ENCODE measurements at regions not wholly inside any gene's neighbourhood (a gene's known extent, or its start where the extent isn't known, plus 50 kb on each side); places are given as distances from the start of the nearest gene placed in this dataset.
"Not testable (repeated sequence)": the region's sequence is repeated elsewhere in the genome, so short reads cannot be mapped to it uniquely, and the experiment has no call there.

DNA sequence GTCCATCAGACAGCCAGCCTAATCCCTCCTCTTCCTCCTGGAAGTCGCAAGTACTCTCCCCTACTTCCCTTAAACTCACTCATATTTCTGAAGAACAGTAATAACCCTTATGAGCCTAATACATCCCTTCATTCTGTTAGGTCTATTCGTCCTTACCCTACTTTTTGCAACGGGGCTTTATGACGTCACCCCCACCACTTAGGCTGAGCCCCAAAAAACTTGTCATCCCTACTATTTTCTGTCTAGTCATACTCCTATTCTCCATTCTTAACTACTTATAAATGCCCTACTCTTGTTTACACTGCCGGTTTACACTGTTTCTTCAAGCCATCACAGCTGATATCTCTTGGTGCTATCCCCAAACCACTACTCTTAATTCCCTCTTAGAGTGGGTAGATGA lies 674.7 kb upstream of the GJE1 start:
- H3K79me1 ChIP-seq (replicated peaks; ENCODE audit: low read length, poor library complexity, severe bottlenecking); H3K23ac ChIP-seq (ENCODE audit: low read length in 2 of 2); H3K27me3 ChIP-seq (ENCODE audit: control insufficient read depth in 1 of 2, insufficient read depth in 1 of 2, low read length in 2 of 2); H3K9ac ChIP-seq (ENCODE audit: low read length); H4K8ac ChIP-seq (ENCODE audit: low read length); H3K18ac ChIP-seq (ENCODE audit: low read depth in 1 of 2, low read length in 2 of 2); H2BK5ac ChIP-seq (ENCODE audit: low read depth, low read length, poor library complexity, severe bottlenecking); H3K4ac ChIP-seq (ENCODE audit: low read depth in 1 of 2, low read length in 2 of 2); H4K91ac ChIP-seq (ENCODE audit: low read length); H2BK15ac ChIP-seq (ENCODE audit: low read depth, poor library complexity, severe bottlenecking); H3K4me2 ChIP-seq (ENCODE audit: low read length, poor library complexity, severe bottlenecking); H3K14ac ChIP-seq (ENCODE audit: low read length in 2 of 2); H3K4me3 ChIP-seq (ENCODE audit: insufficient read depth in 1 of 2, low read depth in 1 of 2, low read length in 2 of 2); H2AFZ ChIP-seq (ENCODE audit: low read depth, low read length); H3K4me1 ChIP-seq (ENCODE audit: control insufficient read depth, insufficient read depth, low read depth, low read length); H3K36me3 ChIP-seq (ENCODE audit: control insufficient read depth in 1 of 2, insufficient read depth in 2 of 2, low read depth in 1 of 2, low read length in 2 of 2); H3K27ac ChIP-seq (ENCODE audit: low read length, poor library complexity, severe bottlenecking); H3K9me3 ChIP-seq (ENCODE audit: control insufficient read depth, low read length); H2BK120ac ChIP-seq (ENCODE audit: low read depth, low read length); H2BK12ac ChIP-seq (ENCODE audit: low read length in 2 of 2); DNase-seq; H2AK5ac ChIP-seq (ENCODE audit: low read length, severe bottlenecking): not testable (repeated sequence)
- WGBS = 98% methylated on average over 5 of the region's 5 CpGs

DNA sequence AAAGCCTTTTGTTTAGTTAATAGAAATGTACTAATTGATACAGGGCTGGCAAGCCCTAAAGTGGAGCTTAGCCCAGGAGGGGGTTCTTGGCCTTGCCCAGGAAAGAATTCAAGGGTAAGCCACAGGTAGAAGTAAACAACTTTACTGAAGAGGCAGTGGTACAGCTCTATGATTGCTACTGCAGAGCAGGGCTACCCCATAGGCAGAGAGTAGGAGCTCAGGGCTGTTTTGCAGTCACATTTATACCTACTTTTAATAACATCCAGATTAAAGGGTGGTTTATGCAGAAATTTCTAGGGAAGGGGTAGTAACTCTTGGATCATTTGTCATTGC lies 680.4 kb upstream of the GJE1 start:
- no peak overlapping the region for H3K4me3 ChIP-seq (ENCODE audit: insufficient read depth in 1 of 2, low read depth in 1 of 2, low read length in 2 of 2)
- H3K27me3 ChIP-seq (ENCODE audit: control insufficient read depth in 1 of 2, insufficient read depth in 1 of 2, low read length in 2 of 2) = no peaks in the 10 kb centered on the region
- no peak for DNase-seq
- peak overlapping the region in 1 of 2 experiments; percentile 75 for H3K4ac ChIP-seq (ENCODE audit: low read depth in 1 of 2, low read length in 2 of 2)
- H3K27ac ChIP-seq (ENCODE audit: low read length, poor library complexity, severe bottlenecking) = peak overlapping the region; percentile 72
- no peaks in the 10 kb centered on the region for H3K9me3 ChIP-seq (ENCODE audit: control insufficient read depth, low read length)
- H3K23ac ChIP-seq (ENCODE audit: low read length in 2 of 2) = no peak overlapping the region
- H2AK5ac ChIP-seq (ENCODE audit: low read length, severe bottlenecking) = peak overlapping the region; percentile 81
- peak overlapping the region; percentile 73 for H2BK5ac ChIP-seq (ENCODE audit: low read depth, low read length, poor library complexity, severe bottlenecking)
- no peak overlapping the region for H3K18ac ChIP-seq (ENCODE audit: low read depth in 1 of 2, low read length in 2 of 2)
- H3K36me3 ChIP-seq (ENCODE audit: control insufficient read depth in 1 of 2, insufficient read depth in 2 of 2, low read depth in 1 of 2, low read length in 2 of 2) = no peaks in the 10 kb centered on the region
- H2BK15ac ChIP-seq (ENCODE audit: low read depth, poor library complexity, severe bottlenecking) = no peak overlapping the region
- H2BK12ac ChIP-seq (ENCODE audit: low read length in 2 of 2) = no peak overlapping the region
- H4K8ac ChIP-seq (ENCODE audit: low read length) = no peak overlapping the region
- no peaks in the 10 kb centered on the region for H3K79me1 ChIP-seq (replicated peaks; ENCODE audit: low read length, poor library complexity, severe bottlenecking)
- no peak overlapping the region for H2BK120ac ChIP-seq (ENCODE audit: low read depth, low read length)
- H3K4me1 ChIP-seq (ENCODE audit: control insufficient read depth, insufficient read depth, low read depth, low read length) = peaks cover 2% of the 10 kb centered on the region
- no peak overlapping the region for H2AFZ ChIP-seq (ENCODE audit: low read depth, low read length)
- no peak overlapping the region for H3K4me2 ChIP-seq (ENCODE audit: low read length, poor library complexity, severe bottlenecking)
- no peak overlapping the region for H3K14ac ChIP-seq (ENCODE audit: low read length in 2 of 2)
- H3K9ac ChIP-seq (ENCODE audit: low read length) = peak overlapping the region; percentile 23
- no peak overlapping the region for H4K91ac ChIP-seq (ENCODE audit: low read length)

DNA sequence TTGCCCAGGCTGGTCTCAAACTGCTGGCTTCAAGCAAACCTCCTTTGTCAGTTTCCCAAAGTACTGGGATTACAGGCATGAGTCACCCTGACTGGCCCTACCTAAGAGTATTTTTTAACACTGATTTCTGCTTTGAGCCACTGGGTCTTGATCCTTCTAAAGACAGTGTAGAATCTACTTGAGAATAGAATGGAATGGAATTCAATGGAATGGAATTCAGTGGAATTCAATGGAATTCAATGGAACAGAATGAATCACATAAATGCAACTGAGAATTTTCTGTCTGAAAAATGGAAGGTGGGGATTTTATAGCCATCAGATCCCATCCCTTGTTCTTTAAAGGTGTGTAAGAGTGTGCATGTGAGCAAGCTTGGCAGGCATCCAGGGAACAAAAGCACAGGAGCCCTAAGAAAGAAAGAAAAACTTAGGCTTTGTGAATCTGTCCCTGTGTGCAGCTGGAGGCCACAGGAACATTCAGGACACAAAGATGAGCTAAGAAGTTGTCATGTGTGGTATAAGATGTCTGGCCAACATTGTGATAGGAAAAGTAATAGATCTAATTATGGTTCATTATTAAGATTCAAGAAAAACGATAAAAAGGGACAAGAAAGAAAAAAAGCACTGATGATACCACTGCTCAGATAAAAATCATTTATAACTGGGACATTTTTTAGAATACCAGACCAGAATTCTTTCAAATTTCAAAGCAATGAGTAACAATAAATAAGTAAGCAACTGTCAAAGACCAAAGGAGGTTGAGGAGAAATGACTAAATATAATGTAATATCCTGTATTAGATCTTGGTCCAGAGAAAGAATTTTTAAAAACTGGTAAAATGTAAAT lies 681.0 kb upstream of the GJE1 start:
- Histone ChIP-seq H3K18ac (ENCODE audit: low read depth in 1 of 2, low read length in 2 of 2) (no peak overlapping the region), H2BK5ac (ENCODE audit: low read depth, low read length, poor library complexity, severe bottlenecking) (peak overlapping the region; percentile 4), H3K4me1 (ENCODE audit: control insufficient read depth, insufficient read depth, low read depth, low read length) (peaks cover 2% of the 10 kb centered on the region), H3K4me3 (ENCODE audit: insufficient read depth in 1 of 2, low read depth in 1 of 2, low read length in 2 of 2) (no peak overlapping the region), H3K9ac (ENCODE audit: low read length) (peak overlapping the region; percentile 23), H3K27me3 (ENCODE audit: control insufficient read depth in 1 of 2, insufficient read depth in 1 of 2, low read length in 2 of 2) (no peaks in the 10 kb centered on the region), H2BK15ac (ENCODE audit: low read depth, poor library complexity, severe bottlenecking) (no peak overlapping the region), H3K79me1 (replicated peaks; ENCODE audit: low read length, poor library complexity, severe bottlenecking) (no peaks in the 10 kb centered on the region), H3K27ac (ENCODE audit: low read length, poor library complexity, severe bottlenecking) (peak overlapping the region; percentile 72), H2BK120ac (ENCODE audit: low read depth, low read length) (no peak overlapping the region), H3K4ac (ENCODE audit: low read depth in 1 of 2, low read length in 2 of 2) (no peak overlapping the region), H2BK12ac (ENCODE audit: low read length in 2 of 2) (no peak overlapping the region), H4K91ac (ENCODE audit: low read length) (no peak overlapping the region), H3K14ac (ENCODE audit: low read length in 2 of 2) (no peak overlapping the region), H3K23ac (ENCODE audit: low read length in 2 of 2) (no peak overlapping the region), H3K9me3 (ENCODE audit: control insufficient read depth, low read length) (no peaks in the 10 kb centered on the region), H2AK5ac (ENCODE audit: low read length, severe bottlenecking) (no peak overlapping the region), H4K8ac (ENCODE audit: low read length) (no peak overlapping the region), H2AFZ (ENCODE audit: low read depth, low read length) (no peak overlapping the region), H3K4me2 (ENCODE audit: low read length, poor library complexity, severe bottlenecking) (no peak overlapping the region), H3K36me3 (ENCODE audit: control insufficient read depth in 1 of 2, insufficient read depth in 2 of 2, low read depth in 1 of 2, low read length in 2 of 2) (no peaks in the 10 kb centered on the region)
- peak; percentile 51 for DNase-seq
- no CpG with 5 or more reads among the region's 1 CpG for WGBS

- H3K4ac ChIP-seq (ENCODE audit: low read depth in 1 of 2, low read length in 2 of 2) = no peak overlapping the region
- H3K18ac ChIP-seq (ENCODE audit: low read depth in 1 of 2, low read length in 2 of 2) = no peak overlapping the region
- peak overlapping the region; percentile 28 for H4K8ac ChIP-seq (ENCODE audit: low read length)
- H4K91ac ChIP-seq (ENCODE audit: low read length) = peak overlapping the region; percentile 39
- peak overlapping the region; percentile 23 for H3K9ac ChIP-seq (ENCODE audit: low read length)
- no peak overlapping the region for H2AFZ ChIP-seq (ENCODE audit: low read depth, low read length)
- no peak overlapping the region for H2BK120ac ChIP-seq (ENCODE audit: low read depth, low read length)
- DNase-seq = no peak
- no peak overlapping the region for H3K14ac ChIP-seq (ENCODE audit: low read length in 2 of 2)
- H2BK12ac ChIP-seq (ENCODE audit: low read length in 2 of 2) = no peak overlapping the region
- no peak overlapping the region for H2AK5ac ChIP-seq (ENCODE audit: low read length, severe bottlenecking)
- no peaks in the 10 kb centered on the region for H3K27me3 ChIP-seq (ENCODE audit: control insufficient read depth in 1 of 2, insufficient read depth in 1 of 2, low read length in 2 of 2)
- H3K4me1 ChIP-seq (ENCODE audit: control insufficient read depth, insufficient read depth, low read depth, low read length) = peaks cover 2% of the 10 kb centered on the region
- no peak overlapping the region for H2BK5ac ChIP-seq (ENCODE audit: low read depth, low read length, poor library complexity, severe bottlenecking)
- H3K27ac ChIP-seq (ENCODE audit: low read length, poor library complexity, severe bottlenecking) = peak overlapping the region; percentile 72
- no peaks in the 10 kb centered on the region for H3K9me3 ChIP-seq (ENCODE audit: control insufficient read depth, low read length)
- no peak overlapping the region for H3K23ac ChIP-seq (ENCODE audit: low read length in 2 of 2)
- no peaks in the 10 kb centered on the region for H3K36me3 ChIP-seq (ENCODE audit: control insufficient read depth in 1 of 2, insufficient read depth in 2 of 2, low read depth in 1 of 2, low read length in 2 of 2)
- H2BK15ac ChIP-seq (ENCODE audit: low read depth, poor library complexity, severe bottlenecking) = no peak overlapping the region
- H3K4me2 ChIP-seq (ENCODE audit: low read length, poor library complexity, severe bottlenecking) = no peak overlapping the region
- H3K79me1 ChIP-seq (replicated peaks; ENCODE audit: low read length, poor library complexity, severe bottlenecking) = no peaks in the 10 kb centered on the region
- no peak overlapping the region for H3K4me3 ChIP-seq (ENCODE audit: insufficient read depth in 1 of 2, low read depth in 1 of 2, low read length in 2 of 2)
These were observed 681.6 kb upstream of the GJE1 start for GRCh38 chr6:141451181-141451510.
